GM10248 (cell line): ENCODE measurements at regions not wholly inside any gene's neighbourhood (a gene's known extent, or its start where the extent isn't known, plus 50 kb on each side); places are given as distances from the start of the nearest gene placed in this dataset.
A peak's percentile ranks its signal among the peaks of the same experiment; 100 is the strongest.

Experiments
- CTCF ChIA-PET: fragments of 300-600 bp; sonication (Branson Sonifier 250); formaldehyde crosslinking; extraction: SDS; loops from one replicate; lab custom pipeline; 2021; ENCODE audit warnings: antibody characterized with exemption; lab: Yijun Ruan, JAX
- POLR2A ChIA-PET: fragments of 350-650 bp; sonication (Branson Sonifier 250); formaldehyde crosslinking; extraction: SDS; loops from one replicate; lab custom pipeline; 2020; ENCODE audit warnings: antibody characterized with exemption; lab: Yijun Ruan, JAX
- DNase-seq: peaks from one replicate; pipeline ENCODE4 v3.0.0; 2012; ENCODE audit errors: extremely low spot score
- CTCF ChIP-seq: IDR thresholded peaks from 2 replicates; pipeline ENCODE4 v1.5.1; 2012; ENCODE audit warnings: mild to moderate bottlenecking, low read depth; ENCODE audit errors: extremely low read depth, missing control alignments, control extremely low read depth

- DNase-seq, result no peak
- ChIA-PET POLR2A (no interaction called here), CTCF (no interaction called here)
- TF ChIP-seq CTCF, result no peak
Observed at GRCh38 chr4:15144967-15145295, 142.7 kb downstream of the CPEB2 start.

DNA sequence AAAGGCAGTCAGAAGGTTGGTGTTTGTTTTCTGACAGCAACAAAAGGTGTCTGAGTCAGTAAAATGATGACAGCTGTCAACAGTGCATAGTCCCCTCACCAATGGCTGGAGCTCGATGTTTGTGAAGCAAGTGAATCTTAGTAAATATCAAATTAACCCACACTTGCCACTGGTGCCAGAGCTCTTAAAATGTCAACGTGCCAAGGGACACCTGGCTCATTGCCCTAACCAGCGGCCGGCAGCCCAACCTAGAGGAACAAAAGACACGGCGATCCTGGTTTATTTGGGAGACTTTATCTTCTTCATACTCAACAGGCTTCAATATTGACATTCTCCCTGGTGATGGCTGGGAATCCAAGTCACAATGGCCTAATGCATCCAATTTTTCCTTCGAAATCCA, 143.4 kb downstream of the CPEB2 start:
- ChIA-PET POLR2A (no interaction called here), CTCF (no interaction called here)
- TF ChIP-seq CTCF, result no peak
- DNase-seq, result no peak

DNA sequence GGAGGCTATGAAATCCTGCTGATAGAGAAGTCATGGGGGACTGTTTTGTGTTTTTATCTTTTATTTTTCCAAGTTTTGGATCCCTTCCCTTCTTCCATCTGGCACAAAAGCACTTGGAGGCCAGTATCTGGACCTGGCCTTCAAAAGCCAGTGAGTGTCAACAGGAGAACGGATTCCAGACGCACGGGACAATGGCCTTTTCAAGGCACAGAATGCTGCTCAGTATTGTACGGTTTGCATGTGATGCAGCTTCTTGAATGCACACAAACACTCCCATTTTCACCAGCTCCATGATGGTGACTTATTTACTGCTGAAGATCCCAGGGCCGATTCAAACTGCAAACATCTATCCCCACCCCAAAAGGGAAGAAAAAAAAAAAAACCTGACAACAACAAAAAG, 145.4 kb downstream of the CPEB2 start:
- ChIA-PET CTCF (interaction anchor here (1.3 to 1.4 kb wide), 2 partner anchors 16 to 38 kb away, joined by 3 to 7 read pairs; no protein-coding TSS in a partner anchor), POLR2A (no interaction called here)
- TF ChIP-seq CTCF, result no peak
- no peak for DNase-seq

GRCh38 chr4:15148199-15148598, 145.9 kb downstream of the CPEB2 start:
- TF ChIP-seq CTCF, result no peak
- no peak for DNase-seq
- POLR2A ChIA-PET, result no interaction called here
- CTCF ChIA-PET, result no interaction called here

GRCh38 chr4:15148691-15149090, 146.4 kb downstream of the CPEB2 start:
- no peak for TF ChIP-seq CTCF
- POLR2A ChIA-PET, result no interaction called here
- CTCF ChIA-PET, result no interaction called here
- no peak for DNase-seq

GRCh38 chr4:15149234-15149838, 147.1 kb downstream of the CPEB2 start:
- CTCF ChIA-PET, result interaction anchor here (0.9 to 1.6 kb wide), 3 partner anchors 10 to 36 kb away, joined by 3 to 5 read pairs (median 4); no protein-coding TSS in a partner anchor
- DNase-seq, result peak; percentile 34
- POLR2A ChIA-PET, result no interaction called here

More at GRCh38 chr4:15149234-15149838, 147.1 kb downstream of the CPEB2 start:
- TF ChIP-seq CTCF, result no peak
